ENCODE measurements at regions not wholly inside any gene's neighbourhood (a gene's known extent, or its start where the extent isn't known, plus 50 kb on each side); places are given as distances from the start of the nearest gene placed in this dataset.

- TF ChIP-seq ESRRA (CRISPR knock-in tag; IDR thresholded peaks at IDR 0.05; ENCODE audit: borderline replicate concordance) (no peak), NR3C1 (CRISPR knock-in tag; conservative IDR thresholded peaks at IDR 0.05; ENCODE audit: low read depth) (no peak), NR1H2 (CRISPR knock-in tag; IDR thresholded peaks at IDR 0.05) (no peak)
These were observed 754.7 kb downstream of the DHX35 start (continued) for GRCh38 chr20:39716796-39717341.

GRCh38 chr20:39713076-39713840, 751.1 kb downstream of the DHX35 start:
- TF ChIP-seq NR3C1 (CRISPR knock-in tag; conservative IDR thresholded peaks at IDR 0.05; ENCODE audit: low read depth) (no peak), HMGA2 (CRISPR knock-in tag; IDR thresholded peaks at IDR 0.05) (no peak), NFYB (CRISPR knock-in tag; conservative IDR thresholded peaks at IDR 0.05; ENCODE audit: low read depth) (no peak), ZMAT4 (CRISPR knock-in tag; IDR thresholded peaks at IDR 0.05) (no peak), FOXP1 (CRISPR knock-in tag; IDR thresholded peaks at IDR 0.05; ENCODE audit: borderline replicate concordance) (no peak), GTF2I (CRISPR knock-in tag; conservative IDR thresholded peaks at IDR 0.05) (no peak), JAZF1 (CRISPR knock-in tag; IDR thresholded peaks at IDR 0.05) (no peak), ZNF232 (CRISPR knock-in tag; IDR thresholded peaks at IDR 0.05) (no peak), ELF4 (CRISPR knock-in tag; IDR thresholded peaks at IDR 0.05; ENCODE audit: low read depth) (no peak), GABPB1 (CRISPR knock-in tag; IDR thresholded peaks at IDR 0.05) (no peak), ZNF416 (CRISPR knock-in tag; IDR thresholded peaks at IDR 0.05) (no peak), SOX15 (CRISPR knock-in tag; IDR thresholded peaks at IDR 0.05) (no peak), FOXK1 (CRISPR knock-in tag; IDR thresholded peaks at IDR 0.05) (no peak), ZBTB21 (CRISPR knock-in tag; IDR thresholded peaks at IDR 0.05; ENCODE audit: borderline replicate concordance) (no peak), ATF1 (CRISPR knock-in tag; IDR thresholded peaks at IDR 0.05) (no peak)
- TF ChIP-seq, protein P1, sequence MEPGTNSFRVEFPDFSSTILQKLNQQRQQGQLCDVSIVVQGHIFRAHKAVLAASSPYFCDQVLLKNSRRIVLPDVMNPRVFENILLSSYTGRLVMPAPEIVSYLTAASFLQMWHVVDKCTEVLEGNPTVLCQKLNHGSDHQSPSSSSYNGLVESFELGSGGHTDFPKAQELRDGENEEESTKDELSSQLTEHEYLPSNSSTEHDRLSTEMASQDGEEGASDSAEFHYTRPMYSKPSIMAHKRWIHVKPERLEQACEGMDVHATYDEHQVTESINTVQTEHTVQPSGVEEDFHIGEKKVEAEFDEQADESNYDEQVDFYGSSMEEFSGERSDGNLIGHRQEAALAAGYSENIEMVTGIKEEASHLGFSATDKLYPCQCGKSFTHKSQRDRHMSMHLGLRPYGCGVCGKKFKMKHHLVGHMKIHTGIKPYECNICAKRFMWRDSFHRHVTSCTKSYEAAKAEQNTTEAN (CRISPR knock-in tag; IDR thresholded peaks at IDR 0.05) = no peak
- TF ChIP-seq, protein P2, sequence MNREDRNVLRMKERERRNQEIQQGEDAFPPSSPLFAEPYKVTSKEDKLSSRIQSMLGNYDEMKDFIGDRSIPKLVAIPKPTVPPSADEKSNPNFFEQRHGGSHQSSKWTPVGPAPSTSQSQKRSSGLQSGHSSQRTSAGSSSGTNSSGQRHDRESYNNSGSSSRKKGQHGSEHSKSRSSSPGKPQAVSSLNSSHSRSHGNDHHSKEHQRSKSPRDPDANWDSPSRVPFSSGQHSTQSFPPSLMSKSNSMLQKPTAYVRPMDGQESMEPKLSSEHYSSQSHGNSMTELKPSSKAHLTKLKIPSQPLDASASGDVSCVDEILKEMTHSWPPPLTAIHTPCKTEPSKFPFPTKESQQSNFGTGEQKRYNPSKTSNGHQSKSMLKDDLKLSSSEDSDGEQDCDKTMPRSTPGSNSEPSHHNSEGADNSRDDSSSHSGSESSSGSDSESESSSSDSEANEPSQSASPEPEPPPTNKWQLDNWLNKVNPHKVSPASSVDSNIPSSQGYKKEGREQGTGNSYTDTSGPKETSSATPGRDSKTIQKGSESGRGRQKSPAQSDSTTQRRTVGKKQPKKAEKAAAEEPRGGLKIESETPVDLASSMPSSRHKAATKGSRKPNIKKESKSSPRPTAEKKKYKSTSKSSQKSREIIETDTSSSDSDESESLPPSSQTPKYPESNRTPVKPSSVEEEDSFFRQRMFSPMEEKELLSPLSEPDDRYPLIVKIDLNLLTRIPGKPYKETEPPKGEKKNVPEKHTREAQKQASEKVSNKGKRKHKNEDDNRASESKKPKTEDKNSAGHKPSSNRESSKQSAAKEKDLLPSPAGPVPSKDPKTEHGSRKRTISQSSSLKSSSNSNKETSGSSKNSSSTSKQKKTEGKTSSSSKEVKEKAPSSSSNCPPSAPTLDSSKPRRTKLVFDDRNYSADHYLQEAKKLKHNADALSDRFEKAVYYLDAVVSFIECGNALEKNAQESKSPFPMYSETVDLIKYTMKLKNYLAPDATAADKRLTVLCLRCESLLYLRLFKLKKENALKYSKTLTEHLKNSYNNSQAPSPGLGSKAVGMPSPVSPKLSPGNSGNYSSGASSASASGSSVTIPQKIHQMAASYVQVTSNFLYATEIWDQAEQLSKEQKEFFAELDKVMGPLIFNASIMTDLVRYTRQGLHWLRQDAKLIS (CRISPR knock-in tag; IDR thresholded peaks at IDR 0.05; ENCODE audit: borderline replicate concordance) = no peak
- TF ChIP-seq, protein P3, sequence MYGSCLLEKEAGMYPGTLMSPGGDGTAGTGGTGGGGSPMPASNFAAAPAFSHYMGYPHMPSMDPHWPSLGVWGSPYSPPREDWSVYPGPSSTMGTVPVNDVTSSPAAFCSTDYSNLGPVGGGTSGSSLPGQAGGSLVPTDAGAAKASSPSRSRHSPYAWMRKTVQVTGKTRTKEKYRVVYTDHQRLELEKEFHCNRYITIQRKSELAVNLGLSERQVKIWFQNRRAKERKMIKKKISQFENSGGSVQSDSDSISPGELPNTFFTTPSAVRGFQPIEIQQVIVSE (CRISPR knock-in tag; IDR thresholded peaks at IDR 0.05; ENCODE audit: borderline replicate concordance) = no peak
- Mint-ChIP-seq H3K36me3 (no peaks in the 10 kb centered on the region), H3K9me3 (no peaks in the 10 kb centered on the region; the same call in 1 of the 2 replicates), H3K27me3 (ENCODE audit: low read depth) (no peaks in the 10 kb centered on the region; the same call in 1 of the 2 replicates), H3K4me1 (no peaks in the 10 kb centered on the region), H3K27ac (no peak overlapping the region), H3K4me3 (no peak overlapping the region)
- ChIA-PET CTCF (no interaction called here), POLR2A (no interaction called here)
- ATAC-seq (no peak), DNase-seq (ENCODE audit: low spot score) (no peak)

Measured in WTC11 (cell line).